IMR-90 (cell line): ENCODE measurements at regions not wholly inside any gene's neighbourhood (a gene's known extent, or its start where the extent isn't known, plus 50 kb on each side); places are given as distances from the start of the nearest gene placed in this dataset.

Source experiments
- ATAC-seq: fragments of 200-7000 bp; cut with Tn5 transposase; 2 replicates; pipeline ENCODE4 v1.9.1; 2020; ENCODE audit warnings: low read depth, mild to moderate bottlenecking, moderate library complexity
- BruUV-seq: library from RNA; stranded (reverse); fragments of 400-500 nt; replicated peaks from 2 replicates; lab custom pipeline; 2021; lab: Mats Ljungman, UMichigan
- CTCF ChIA-PET: fragments of 300-600 bp; formaldehyde crosslinking; extraction: SDS; loops from one replicate; lab custom pipeline; 2021; ENCODE audit warnings: antibody characterized with exemption; lab: Yijun Ruan, JAX
- POLR2A ChIA-PET: fragments of 300-600 bp; sonication (Branson Sonifier 250); formaldehyde crosslinking; loops from one replicate; lab custom pipeline; 2022; ENCODE audit warnings: antibody characterized with exemption; ENCODE audit not compliant: unreplicated experiment; lab: Charles Lee
- DNase-seq: peaks from one replicate; pipeline ENCODE4 v3.0.0; 2013
- H2AFZ ChIP-seq: replicated peaks from 2 replicates; pipeline ENCODE3; 2013; ENCODE audit warnings: low read length, mild to moderate bottlenecking; ENCODE audit not compliant: poor library complexity
- H2AK5ac ChIP-seq: 2 replicates; pipeline ENCODE4 v1.6.1; 2013; ENCODE audit warnings: low read depth, low read length, inconsistent platforms
- H2AK9ac ChIP-seq: replicated peaks from 2 replicates; pipeline ENCODE3; 2013; ENCODE audit warnings: mild to moderate bottlenecking, low read depth, low read length, moderate library complexity; ENCODE audit not compliant: poor library complexity
- H2BK120ac ChIP-seq: 2 replicates; pipeline ENCODE4 v1.6.1; 2013; ENCODE audit warnings: low read depth, low read length, inconsistent platforms
- H2BK15ac ChIP-seq: 3 replicates; pipeline ENCODE4 v1.6.1; 2013; ENCODE audit warnings: low read depth, low read length, inconsistent platforms
- H2BK20ac ChIP-seq: 2 replicates; pipeline ENCODE4 v1.6.1; 2013; ENCODE audit warnings: low read depth, mild to moderate bottlenecking, inconsistent platforms, low read length, moderate library complexity
- H2BK5ac ChIP-seq: 2 replicates; pipeline ENCODE4 v1.6.1; 2013; ENCODE audit warnings: mild to moderate bottlenecking, low read depth, low read length, inconsistent platforms; ENCODE audit not compliant: poor library complexity, severe bottlenecking
- H3K14ac ChIP-seq: replicated peaks from 2 replicates; pipeline ENCODE4 v1.6.1; 2013; ENCODE audit warnings: low read depth, low read length, inconsistent platforms
- H3K18ac ChIP-seq: 2 replicates; pipeline ENCODE4 v1.6.1; 2013; ENCODE audit warnings: low read depth, low read length, control low read depth
- H3K23ac ChIP-seq: 2 replicates; pipeline ENCODE4 v1.6.1; 2013; ENCODE audit warnings: low read depth, low read length, inconsistent platforms
- H3K27ac ChIP-seq: 2 replicates; pipeline ENCODE4 v1.5.1; 2013; ENCODE audit warnings: mild to moderate bottlenecking, control low read depth, low read length; ENCODE audit not compliant: insufficient read depth
- H3K27me3 ChIP-seq: 2 replicates; pipeline ENCODE4 v1.6.1; 2013; ENCODE audit warnings: low read length; ENCODE audit not compliant: control insufficient read depth, insufficient read depth
- H3K36me3 ChIP-seq: 2 replicates; pipeline ENCODE4 v1.6.1; 2013; ENCODE audit warnings: low read length, mixed read lengths; ENCODE audit not compliant: control insufficient read depth, insufficient read depth
- H3K4ac ChIP-seq: 2 replicates; pipeline ENCODE4 v1.6.1; 2013; ENCODE audit warnings: low read depth, low read length, inconsistent platforms
- H3K4me1 ChIP-seq: 2 replicates; pipeline ENCODE4 v1.6.1; 2013; ENCODE audit warnings: low read length, mixed read lengths; ENCODE audit not compliant: control insufficient read depth, insufficient read depth
- H3K4me2 ChIP-seq: 2 replicates; pipeline ENCODE4 v1.6.1; 2013; ENCODE audit warnings: low read depth, mild to moderate bottlenecking, control low read depth, low read length, moderate library complexity
- H3K4me3 ChIP-seq: 2 replicates; pipeline ENCODE4 v1.5.1; 2013; ENCODE audit warnings: low read depth, mild to moderate bottlenecking, control low read depth, low read length, moderate library complexity; ENCODE audit not compliant: insufficient read depth
- H3K56ac ChIP-seq: 2 replicates; pipeline ENCODE4 v1.6.1; 2013; ENCODE audit warnings: low read length, inconsistent platforms; ENCODE audit not compliant: insufficient read depth; ENCODE audit errors: extremely low read depth
- H3K79me1 ChIP-seq, 2 experiments: 2 replicates each; pipeline ENCODE4 v1.6.1; 2013; ENCODE audit warnings: low read length in 2 of 2, inconsistent platforms in 1 of 2, low read depth in 1 of 2
- H3K9ac ChIP-seq: 2 replicates; pipeline ENCODE4 v1.6.1; 2013; ENCODE audit warnings: low read depth, low read length, control low read depth
- H3K9me1 ChIP-seq: 2 replicates; pipeline ENCODE4 v1.6.1; 2013; ENCODE audit warnings: low read length, inconsistent platforms; ENCODE audit not compliant: insufficient read depth
- H3K9me3 ChIP-seq: 2 replicates; pipeline ENCODE4 v1.6.1; 2013; ENCODE audit warnings: low read length; ENCODE audit not compliant: control insufficient read depth, insufficient read depth
- H4K20me1 ChIP-seq: 2 replicates; pipeline ENCODE4 v1.6.1; 2013; ENCODE audit warnings: low read length, inconsistent platforms; ENCODE audit not compliant: insufficient read depth
- H4K5ac ChIP-seq: 2 replicates; pipeline ENCODE4 v1.6.1; 2013; ENCODE audit warnings: mild to moderate bottlenecking, low read depth, low read length, control low read depth
- H4K8ac ChIP-seq, 2 experiments: 2 replicates each; pipeline ENCODE4 v1.6.1; 2013; ENCODE audit warnings: low read depth in 2 of 2, low read length in 2 of 2, control low read depth in 1 of 2, inconsistent platforms in 1 of 2
- H4K91ac ChIP-seq: 2 replicates; pipeline ENCODE4 v1.6.1; 2013; ENCODE audit warnings: low read depth, low read length, inconsistent platforms; ENCODE audit not compliant: insufficient read depth
- BHLHE40 ChIP-seq: fragments of 150-350 bp; IDR thresholded peaks from 2 replicates; pipeline ENCODE4 v1.6.1; 2016; ENCODE audit warnings: mild to moderate bottlenecking, low read depth, low read length
- CEBPB ChIP-seq: IDR thresholded peaks from 2 replicates; pipeline ENCODE4 v1.6.1; 2012; ENCODE audit warnings: low read depth, low read length, improper control_type of control experiment
- CHD1 ChIP-seq: IDR thresholded peaks from 2 replicates; pipeline ENCODE4 v1.6.1; 2012; ENCODE audit warnings: low read depth, low read length, improper control_type of control experiment
- SMC3 ChIP-seq: fragments of 150-350 bp; IDR thresholded peaks from 2 replicates; pipeline ENCODE4 v1.6.1; 2016; ENCODE audit warnings: low read depth, mild to moderate bottlenecking, antibody characterized with exemption, low read length, moderate library complexity
- WGBS, 2 experiments: methylation state at CpG; one replicate each; pipeline versions ENCODE4 v1.1.5 to v1.1.7; 2013; ENCODE audit warnings: missing lambda C conversion rate in 2 of 2; ENCODE audit not compliant: insufficient read length in 1 of 2; ENCODE audit errors: extremely low coverage in 2 of 2; 5-methylcytosine and 5-hydroxymethylcytosine counted together
- dilution Hi-C: fragments of 300-500 bp; cut with HindIII; formaldehyde crosslinking; loops from one replicate; pipeline ENCODE4 v1.14.3; 2018; ENCODE audit warnings: low sequenced_read_pairs; ENCODE audit not compliant: unreplicated experiment
- in situ Hi-C: fragments of 300-500 bp; cut with MboI; formaldehyde crosslinking; loops from 3 replicates; pipeline ENCODE4 v1.14.3; 2019; ENCODE audit warnings: low sequenced_read_pairs, inconsistent platforms, mixed read lengths
- intact Hi-C: fragments of 100-400 bp; cut with micrococcal nuclease; formaldehyde crosslinking; loops from 2 replicates; pipeline ENCODE4 v1.10.0; 2022
- TF ChIP-seq, protein P1 (sequence below): conservative IDR thresholded peaks from 2 replicates; pipeline ENCODE4 v1.5.1; 2012; ENCODE audit warnings: mild to moderate bottlenecking, low read depth, low read length, improper control_type of control experiment

DNA sequence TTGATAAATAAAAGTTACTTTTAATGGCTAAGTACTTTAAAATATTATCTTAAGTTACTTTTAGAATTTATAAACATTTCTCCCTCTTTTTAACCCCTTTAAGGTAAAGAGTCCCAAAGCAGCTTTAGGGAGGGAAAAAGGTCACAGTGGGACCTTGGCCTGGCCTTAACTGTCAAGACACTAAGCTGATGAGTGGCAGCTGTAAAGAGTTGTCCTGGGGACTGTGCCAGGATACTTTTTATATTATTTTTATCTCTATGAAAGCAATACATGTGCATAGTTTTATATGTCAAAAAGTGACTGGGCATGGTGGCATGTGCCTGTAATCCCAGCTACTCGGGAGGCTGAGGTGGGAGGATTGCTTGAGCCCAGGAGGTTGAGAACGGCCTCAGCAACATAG lies 94.2 kb upstream of the RESF1 start:
- in situ Hi-C loops (no loop called here), dilution Hi-C loops (no loop called here), intact Hi-C loops (no loop called here)
- no peak overlapping the region for H4K91ac ChIP-seq
- ChIA-PET POLR2A (no interaction called here), CTCF (no interaction called here)
- H3K9me1 ChIP-seq: no peaks in the 10 kb centered on the region
- H4K8ac ChIP-seq: no peak overlapping the region
- H3K18ac ChIP-seq: no peak overlapping the region
- no peaks in the 10 kb centered on the region for H3K4me1 ChIP-seq
- H3K56ac ChIP-seq: no peak overlapping the region
- no peak overlapping the region for H3K4me2 ChIP-seq
- no peak overlapping the region for H2BK5ac ChIP-seq
- H3K23ac ChIP-seq: no peak overlapping the region
- no TSS peak for BruUV-seq
- no peaks in the 10 kb centered on the region for H3K79me1 ChIP-seq
- H3K27me3 ChIP-seq: peaks cover 4% of the 10 kb centered on the region; the same call in 1 of the 2 replicates
- no peak for ATAC-seq
- TF ChIP-seq CEBPB (no peak), CHD1 (no peak), SMC3 (no peak), BHLHE40 (no peak)
- TF ChIP-seq, protein P1, sequence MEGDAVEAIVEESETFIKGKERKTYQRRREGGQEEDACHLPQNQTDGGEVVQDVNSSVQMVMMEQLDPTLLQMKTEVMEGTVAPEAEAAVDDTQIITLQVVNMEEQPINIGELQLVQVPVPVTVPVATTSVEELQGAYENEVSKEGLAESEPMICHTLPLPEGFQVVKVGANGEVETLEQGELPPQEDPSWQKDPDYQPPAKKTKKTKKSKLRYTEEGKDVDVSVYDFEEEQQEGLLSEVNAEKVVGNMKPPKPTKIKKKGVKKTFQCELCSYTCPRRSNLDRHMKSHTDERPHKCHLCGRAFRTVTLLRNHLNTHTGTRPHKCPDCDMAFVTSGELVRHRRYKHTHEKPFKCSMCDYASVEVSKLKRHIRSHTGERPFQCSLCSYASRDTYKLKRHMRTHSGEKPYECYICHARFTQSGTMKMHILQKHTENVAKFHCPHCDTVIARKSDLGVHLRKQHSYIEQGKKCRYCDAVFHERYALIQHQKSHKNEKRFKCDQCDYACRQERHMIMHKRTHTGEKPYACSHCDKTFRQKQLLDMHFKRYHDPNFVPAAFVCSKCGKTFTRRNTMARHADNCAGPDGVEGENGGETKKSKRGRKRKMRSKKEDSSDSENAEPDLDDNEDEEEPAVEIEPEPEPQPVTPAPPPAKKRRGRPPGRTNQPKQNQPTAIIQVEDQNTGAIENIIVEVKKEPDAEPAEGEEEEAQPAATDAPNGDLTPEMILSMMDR: no peak
- no peak for DNase-seq
- H3K4me3 ChIP-seq: no peak overlapping the region
- no peak overlapping the region for H3K9ac ChIP-seq
- no peak overlapping the region for H2AFZ ChIP-seq
- H3K36me3 ChIP-seq: no peaks in the 10 kb centered on the region
- no peak overlapping the region for H2BK120ac ChIP-seq
- no peak overlapping the region for H4K5ac ChIP-seq
- H2AK5ac ChIP-seq: no peak overlapping the region
- H3K14ac ChIP-seq: no peak overlapping the region
- H2BK20ac ChIP-seq: no peak overlapping the region
- H2AK9ac ChIP-seq: no peak overlapping the region
- H3K27ac ChIP-seq: no peak overlapping the region
- H4K20me1 ChIP-seq: no peaks in the 10 kb centered on the region
- H2BK15ac ChIP-seq: no peak overlapping the region
- no peak overlapping the region for H3K4ac ChIP-seq
- no CpG with 5 or more reads among the region's 2 CpGs for WGBS, 2 experiments
- H3K9me3 ChIP-seq: no peaks in the 10 kb centered on the region
